ENCODE measurements at regions not wholly inside any gene's neighbourhood (a gene's known extent, or its start where the extent isn't known, plus 50 kb on each side); places are given as distances from the start of the nearest gene placed in this dataset.
A peak's percentile ranks its signal among the peaks of the same experiment; 100 is the strongest.
"Not testable (repeated sequence)": the region's sequence is repeated elsewhere in the genome, so short reads cannot be mapped to it uniquely, and the experiment has no call there.

GRCh38 chr5:53160895-53161294, 51.3 kb upstream of the MOCS2 start:
- DNase-seq (ENCODE audit: low read depth): no peak

- peak; percentile 13 for DNase-seq (ENCODE audit: low read depth)
Measured at GRCh38 chr5:53161876-53162275, 52.3 kb upstream of the MOCS2 start.

- no peak for DNase-seq (ENCODE audit: low read depth)
Measured at GRCh38 chr5:53164478-53165165, 55.1 kb upstream of the MOCS2 start.

- DNase-seq (ENCODE audit: low read depth): no peak
Measured at GRCh38 chr5:53165431-53166182, 56.0 kb upstream of the MOCS2 start.

GRCh38 chr5:53166183-53166495, 56.6 kb upstream of the MOCS2 start:
- no peak for DNase-seq (ENCODE audit: low read depth)

GRCh38 chr5:53167836-53168235, 58.3 kb upstream of the MOCS2 start:
- peak; percentile 6 for DNase-seq (ENCODE audit: low read depth)

GRCh38 chr5:53169933-53170332, 60.4 kb upstream of the MOCS2 start:
- no peak for DNase-seq (ENCODE audit: low read depth)

GRCh38 chr5:53170746-53171349, 61.3 kb upstream of the MOCS2 start:
- DNase-seq (ENCODE audit: low read depth): peak; percentile 70

- DNase-seq (ENCODE audit: low read depth): not testable (repeated sequence)
Measured at GRCh38 chr5:53172073-53172472, 62.5 kb upstream of the MOCS2 start.

- no peak for DNase-seq (ENCODE audit: low read depth)
Measured at GRCh38 chr5:53172630-53173029, 63.1 kb upstream of the MOCS2 start.

- no peak for DNase-seq (ENCODE audit: low read depth)
Measured at GRCh38 chr5:53173083-53173482, 63.5 kb upstream of the MOCS2 start.

GRCh38 chr5:53178830-53179229, 69.3 kb upstream of the MOCS2 start:
- no peak for DNase-seq (ENCODE audit: low read depth)

- DNase-seq (ENCODE audit: low read depth): no peak
Measured at GRCh38 chr5:53179691-53180090, 70.1 kb upstream of the MOCS2 start.

GRCh38 chr5:53180538-53180937, 71.0 kb upstream of the MOCS2 start:
- DNase-seq (ENCODE audit: low read depth): no peak

GRCh38 chr5:53180991-53181390, 71.4 kb upstream of the MOCS2 start:
- DNase-seq (ENCODE audit: low read depth): no peak

GRCh38 chr5:53183880-53184279, 74.3 kb upstream of the MOCS2 start:
- DNase-seq (ENCODE audit: low read depth): no peak

GRCh38 chr5:53191548-53192165, 82.1 kb upstream of the MOCS2 start:
- DNase-seq (ENCODE audit: low read depth): peak; percentile 32

GRCh38 chr5:53194086-53194485, 84.5 kb upstream of the MOCS2 start:
- DNase-seq (ENCODE audit: low read depth): peak; percentile 48

GRCh38 chr5:53199882-53200281, 90.3 kb upstream of the MOCS2 start:
- DNase-seq (ENCODE audit: low read depth): no peak

GRCh38 chr5:53200306-53200705, 90.7 kb upstream of the MOCS2 start:
- no peak for DNase-seq (ENCODE audit: low read depth)

GRCh38 chr5:53201746-53202145, 92.2 kb upstream of the MOCS2 start:
- DNase-seq (ENCODE audit: low read depth): peak; percentile 7

GRCh38 chr5:53206562-53206961, 97.0 kb upstream of the MOCS2 start:
- DNase-seq (ENCODE audit: low read depth): no peak

GRCh38 chr5:53211799-53212198, 102.2 kb upstream of the MOCS2 start:
- DNase-seq (ENCODE audit: low read depth): peak; percentile 95
